ENCODE measurements at regions not wholly inside any gene's neighbourhood (a gene's known extent, or its start where the extent isn't known, plus 50 kb on each side); places are given as distances from the start of the nearest gene placed in this dataset.

GRCh38 chr11:110971140-110971539 is 258.9 kb upstream of the ARHGAP20 start:
- DNase-seq (no peak), ATAC-seq (no peak)
- H3K9me3 Mint-ChIP-seq, result no peaks in the 10 kb centered on the region
- no peaks in the 10 kb centered on the region for H3K4me1 Mint-ChIP-seq
- no peaks in the 10 kb centered on the region for H3K27me3 Mint-ChIP-seq
- no peak overlapping the region for H3K4me3 Mint-ChIP-seq
- no peak overlapping the region for H3K27ac Mint-ChIP-seq

GRCh38 chr11:110968348-110969062 is 256.3 kb upstream of the ARHGAP20 start:
- no peak for DNase-seq
- peak; percentile 20 for ATAC-seq
- no peaks in the 10 kb centered on the region for H3K4me1 Mint-ChIP-seq
- no peak overlapping the region for H3K4me3 Mint-ChIP-seq
- no peak overlapping the region for H3K27ac Mint-ChIP-seq
- H3K9me3 Mint-ChIP-seq, result no peaks in the 10 kb centered on the region
- no peaks in the 10 kb centered on the region for H3K27me3 Mint-ChIP-seq

- no peaks in the 10 kb centered on the region for H3K9me3 Mint-ChIP-seq
- no peak for DNase-seq
- no peak overlapping the region for H3K27ac Mint-ChIP-seq
- no peak for ATAC-seq
- no peak overlapping the region for H3K4me3 Mint-ChIP-seq
- H3K27me3 Mint-ChIP-seq, result no peaks in the 10 kb centered on the region
- H3K4me1 Mint-ChIP-seq, result no peaks in the 10 kb centered on the region
These were observed 253.9 kb upstream of the ARHGAP20 start for GRCh38 chr11:110966131-110966530.

GRCh38 chr11:110962921-110963320 is 250.7 kb upstream of the ARHGAP20 start:
- Mint-ChIP-seq H3K4me3 (no peak overlapping the region), H3K9me3 (no peaks in the 10 kb centered on the region), H3K27me3 (peaks cover 3% of the 10 kb centered on the region), H3K27ac (no peak overlapping the region), H3K4me1 (no peaks in the 10 kb centered on the region)
- DNase-seq (no peak), ATAC-seq (no peak)

GRCh38 chr11:110960167-110960566 is 247.9 kb upstream of the ARHGAP20 start:
- H3K4me1 Mint-ChIP-seq, result no peaks in the 10 kb centered on the region
- H3K27me3 Mint-ChIP-seq, result peaks cover 6% of the 10 kb centered on the region
- ATAC-seq (no peak), DNase-seq (no peak)
- H3K27ac Mint-ChIP-seq, result no peak overlapping the region
- no peak overlapping the region for H3K4me3 Mint-ChIP-seq
- no peaks in the 10 kb centered on the region for H3K9me3 Mint-ChIP-seq

- no peaks in the 10 kb centered on the region for H3K9me3 Mint-ChIP-seq
- peaks cover 6% of the 10 kb centered on the region for H3K27me3 Mint-ChIP-seq
- no peak for ATAC-seq
- peak overlapping the region in 1 of 2 donors; percentile 29 for H3K27ac Mint-ChIP-seq
- no peak for DNase-seq
- H3K4me3 Mint-ChIP-seq, result no peak overlapping the region
- H3K4me1 Mint-ChIP-seq, result no peaks in the 10 kb centered on the region
These were observed 246.0 kb upstream of the ARHGAP20 start for GRCh38 chr11:110958216-110958615.

- DNase-seq (no peak), ATAC-seq (no peak)
- Mint-ChIP-seq H3K27ac (no peak overlapping the region), H3K9me3 (no peaks in the 10 kb centered on the region), H3K4me3 (no peak overlapping the region), H3K27me3 (peaks cover 6% of the 10 kb centered on the region), H3K4me1 (no peaks in the 10 kb centered on the region)
These were observed 243.5 kb upstream of the ARHGAP20 start for GRCh38 chr11:110955776-110956175.

GRCh38 chr11:110951950-110952503 is 239.8 kb upstream of the ARHGAP20 start:
- ATAC-seq (no peak), DNase-seq (no peak)
- no peaks in the 10 kb centered on the region for H3K27me3 Mint-ChIP-seq
- H3K9me3 Mint-ChIP-seq, result peaks cover 0 to 6% of the 10 kb centered on the region in 2 donors
- no peaks in the 10 kb centered on the region for H3K4me1 Mint-ChIP-seq
- H3K4me3 Mint-ChIP-seq, result no peak overlapping the region
- no peak overlapping the region for H3K27ac Mint-ChIP-seq

GRCh38 chr11:110951037-110951949 is 239.1 kb upstream of the ARHGAP20 start:
- H3K4me3 Mint-ChIP-seq, result no peak overlapping the region
- ATAC-seq (no peak), DNase-seq (no peak)
- no peaks in the 10 kb centered on the region for H3K27me3 Mint-ChIP-seq
- H3K4me1 Mint-ChIP-seq, result no peaks in the 10 kb centered on the region
- H3K9me3 Mint-ChIP-seq, result peaks cover 0 to 6% of the 10 kb centered on the region in 2 donors
- peak overlapping the region in 1 of 2 donors; percentile 21 for H3K27ac Mint-ChIP-seq

GRCh38 chr11:110948112-110948511 is 235.9 kb upstream of the ARHGAP20 start:
- Mint-ChIP-seq H3K9me3 (peaks cover 0 to 6% of the 10 kb centered on the region in 2 donors), H3K4me1 (no peaks in the 10 kb centered on the region), H3K27me3 (no peaks in the 10 kb centered on the region), H3K4me3 (no peak overlapping the region), H3K27ac (no peak overlapping the region)
- no peak for DNase-seq
- no peak for ATAC-seq

- H3K27me3 Mint-ChIP-seq, result no peaks in the 10 kb centered on the region
- no peak for ATAC-seq
- no peak overlapping the region for H3K4me3 Mint-ChIP-seq
These were observed 234.9 kb upstream of the ARHGAP20 start for GRCh38 chr11:110947096-110947495.

GRCh38 chr11:110939471-110939870 is 227.2 kb upstream of the ARHGAP20 start:
- no peaks in the 10 kb centered on the region for H3K9me3 Mint-ChIP-seq
- H3K4me1 Mint-ChIP-seq, result no peaks in the 10 kb centered on the region
- no peak overlapping the region for H3K27ac Mint-ChIP-seq
- no peak overlapping the region for H3K4me3 Mint-ChIP-seq
- ATAC-seq (no peak), DNase-seq (no peak)
- H3K27me3 Mint-ChIP-seq, result no peaks in the 10 kb centered on the region

More at GRCh38 chr11:110947096-110947495, 234.9 kb upstream of the ARHGAP20 start:
- no peak for DNase-seq
- peaks cover 0 to 6% of the 10 kb centered on the region in 2 donors for H3K9me3 Mint-ChIP-seq
- H3K4me1 Mint-ChIP-seq, result no peaks in the 10 kb centered on the region
- no peak overlapping the region for H3K27ac Mint-ChIP-seq

GRCh38 chr11:110935018-110935640 is 222.9 kb upstream of the ARHGAP20 start:
- Mint-ChIP-seq H3K9me3 (no peaks in the 10 kb centered on the region), H3K27me3 (no peaks in the 10 kb centered on the region), H3K27ac (no peak overlapping the region), H3K4me3 (no peak overlapping the region), H3K4me1 (no peaks in the 10 kb centered on the region)
- peak; percentile 37 for ATAC-seq
- DNase-seq, result no peak

- no peak overlapping the region for H3K27ac Mint-ChIP-seq
- ATAC-seq (no peak), DNase-seq (no peak)
These were observed 216.9 kb upstream of the ARHGAP20 start for GRCh38 chr11:110929129-110929528.

GRCh38 chr11:110928391-110928790 is 216.2 kb upstream of the ARHGAP20 start:
- Mint-ChIP-seq H3K9me3 (no peaks in the 10 kb centered on the region), H3K27me3 (no peaks in the 10 kb centered on the region), H3K4me1 (no peaks in the 10 kb centered on the region), H3K4me3 (no peak overlapping the region), H3K27ac (no peak overlapping the region)
- no peak for ATAC-seq
- DNase-seq, result no peak

More at GRCh38 chr11:110929129-110929528, 216.9 kb upstream of the ARHGAP20 start:
- Mint-ChIP-seq H3K4me3 (no peak overlapping the region), H3K4me1 (no peaks in the 10 kb centered on the region), H3K27me3 (no peaks in the 10 kb centered on the region), H3K9me3 (no peaks in the 10 kb centered on the region)

All from stimulated activated naive CD8-positive, alpha-beta T cell treated with anti-CD3 and anti-CD28 coated beads, Interleukin-15, amount 100 ng/mL, for 72 hours (primary cell).